CD4-positive, alpha-beta T cell treated with Interleukin-12 subunit alpha and Interleukin-12 subunit beta, for 1 hour (primary cell): ENCODE measurements at regions not wholly inside any gene's neighbourhood (a gene's known extent, or its start where the extent isn't known, plus 50 kb on each side); places are given as distances from the start of the nearest gene placed in this dataset.
"Not testable (repeated sequence)": the region's sequence is repeated elsewhere in the genome, so short reads cannot be mapped to it uniquely, and the experiment has no call there.

Experiments used
- DNase-seq: peaks from one replicate; pipeline ENCODE4 v3.0.0-alpha.2; 2020

DNA sequence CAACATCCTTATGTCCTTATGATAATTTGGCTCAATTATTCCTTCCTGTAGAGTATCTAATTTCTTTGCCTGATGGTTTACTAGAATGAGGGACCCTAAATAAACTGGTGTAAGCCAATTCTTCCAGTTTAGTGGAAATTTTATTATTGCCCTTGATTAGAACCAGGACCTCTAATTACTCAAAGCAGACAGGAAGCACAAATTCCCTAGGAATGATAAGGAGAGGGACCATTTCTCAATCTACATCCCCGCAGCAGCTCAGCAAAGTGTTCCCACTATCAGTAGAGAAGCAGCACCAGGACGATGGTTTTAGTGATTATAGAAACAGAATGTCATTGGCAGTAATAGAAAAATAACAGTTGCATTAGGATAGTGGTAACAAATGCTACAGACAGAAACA is 97.1 kb downstream of the PLPPR4 start:
- no peak for DNase-seq

DNA sequence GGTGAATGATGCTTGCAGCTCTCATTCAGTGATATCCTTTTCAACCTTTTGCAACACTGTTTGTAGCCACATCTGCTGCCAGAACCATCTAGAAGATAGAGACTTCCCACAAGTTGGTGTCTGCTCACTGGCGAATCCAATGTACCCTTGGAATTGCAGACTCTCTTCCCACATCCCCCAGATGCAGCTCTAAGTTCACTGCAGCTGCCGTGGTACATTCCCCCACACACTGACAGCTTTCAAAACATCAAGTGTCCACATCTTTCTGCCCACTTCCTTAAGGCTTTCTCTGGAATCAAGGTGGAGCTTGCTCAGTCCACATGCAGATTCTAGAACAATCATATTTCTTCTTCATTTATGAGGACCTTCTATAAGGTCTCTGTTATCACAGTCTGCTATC is 99.2 kb downstream of the PLPPR4 start:
- DNase-seq, result no peak

DNA sequence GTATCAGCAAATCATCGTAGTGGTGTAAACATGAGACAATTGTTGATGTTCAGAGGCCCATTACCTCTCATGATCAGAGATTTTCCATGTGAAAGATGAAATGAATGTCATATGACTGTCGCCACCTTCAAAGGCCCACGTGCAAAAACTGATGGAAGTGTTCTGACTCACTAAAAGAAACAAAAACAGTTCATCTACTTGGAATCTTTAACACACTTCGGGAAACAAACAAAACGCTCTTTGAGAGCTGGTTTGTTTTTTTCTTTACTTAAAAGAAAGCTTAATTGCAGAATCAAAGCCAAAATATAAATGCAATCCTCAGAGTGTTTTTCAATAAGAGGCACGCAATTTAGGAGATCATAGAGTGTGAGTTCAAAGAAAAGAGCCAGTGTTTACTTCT is 100.8 kb downstream of the PLPPR4 start:
- no peak for DNase-seq

DNA sequence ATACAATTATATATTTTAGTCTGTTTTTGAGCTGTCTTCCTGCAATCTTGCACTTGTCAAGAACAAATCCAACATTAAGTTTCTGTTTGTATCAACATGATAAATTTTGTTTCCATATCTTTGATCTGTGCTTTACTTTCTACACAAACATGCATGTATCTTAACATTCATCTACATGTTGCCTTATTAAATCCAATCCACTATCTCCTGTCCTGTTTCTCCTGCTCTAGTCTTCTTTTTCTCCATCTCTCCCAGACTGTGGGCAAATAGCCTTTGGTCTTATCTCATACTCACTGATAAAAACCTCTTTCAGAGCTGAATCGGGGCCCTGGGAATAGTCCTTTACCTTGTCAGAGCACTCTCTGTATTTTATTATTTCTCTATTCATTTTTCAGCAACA is 101.3 kb downstream of the PLPPR4 start:
- no peak for DNase-seq

DNA sequence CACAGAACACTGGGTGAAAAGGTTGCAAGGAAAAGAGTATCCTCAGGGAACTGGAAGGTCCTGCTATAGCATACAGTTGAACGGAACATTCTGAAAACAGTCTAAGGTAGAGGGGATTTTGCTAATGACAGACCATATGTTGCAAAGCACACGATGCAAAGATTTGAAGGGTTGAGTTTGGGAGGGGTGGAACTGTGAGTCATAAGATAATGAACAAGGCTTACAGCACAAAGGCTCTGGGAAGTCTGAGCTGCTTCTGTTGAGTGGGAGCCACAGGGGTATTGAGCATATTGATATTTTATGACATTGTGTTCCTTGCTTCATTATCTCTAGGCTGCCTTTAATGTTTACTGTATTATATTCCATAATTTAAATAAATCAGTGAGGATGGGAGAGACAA is 104.9 kb downstream of the PLPPR4 start:
- DNase-seq, result no peak

DNA sequence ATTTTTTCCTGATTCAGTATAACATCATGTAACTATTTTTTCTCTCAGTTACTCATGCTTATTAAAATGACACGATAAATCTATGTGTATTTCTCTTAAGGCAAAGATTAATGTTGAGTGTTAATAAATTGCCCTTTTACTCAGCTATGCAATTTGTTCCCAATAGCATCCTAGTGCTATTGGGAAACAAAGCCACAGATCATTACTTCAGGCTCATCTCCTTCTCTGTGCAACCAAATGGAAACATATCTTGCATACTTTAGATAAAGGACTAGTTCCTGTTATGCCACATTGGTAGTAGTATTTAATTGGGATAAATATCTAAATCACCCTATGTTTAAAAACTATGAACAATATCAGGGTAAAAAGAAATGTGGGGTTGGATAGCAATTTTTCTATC is 106.2 kb downstream of the PLPPR4 start:
- DNase-seq, result no peak

DNA sequence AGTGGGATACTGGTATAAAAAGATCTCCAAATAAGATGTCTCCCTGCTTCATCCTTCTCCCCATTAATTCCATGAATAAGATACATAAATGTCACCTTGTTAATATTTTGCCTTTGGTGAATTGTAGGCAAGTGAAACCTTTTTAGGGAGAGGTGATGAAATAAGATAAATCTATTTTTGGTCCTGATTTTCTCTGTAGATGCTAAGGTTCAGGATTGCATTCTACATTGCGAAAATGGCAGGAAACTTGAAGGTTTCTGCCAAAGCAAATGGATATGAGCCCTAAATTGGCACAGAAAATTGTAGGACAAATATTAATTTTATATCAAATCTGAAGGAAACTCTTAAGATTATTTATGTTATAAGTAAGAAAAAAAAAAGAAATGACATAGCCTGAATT is 107.1 kb downstream of the PLPPR4 start:
- DNase-seq, result no peak

DNA sequence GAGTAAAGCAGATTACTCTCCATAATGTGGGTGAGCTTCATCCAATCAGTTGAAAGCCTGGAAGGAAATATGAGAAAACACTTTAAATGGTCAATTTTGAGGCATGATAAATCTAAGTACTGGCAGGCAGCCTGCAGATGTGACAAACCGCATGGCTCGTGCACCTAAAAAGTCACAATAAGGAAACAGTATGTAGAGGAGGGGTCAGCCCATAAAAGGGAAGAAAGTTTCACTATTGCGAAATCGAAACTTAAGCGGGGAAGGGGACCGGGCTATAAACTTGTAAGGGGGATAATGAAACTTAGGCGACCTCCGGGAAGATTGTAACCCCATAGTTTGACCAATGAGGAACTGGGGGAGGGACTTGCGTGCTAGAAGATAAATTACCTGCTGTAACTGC is 109.8 kb downstream of the PLPPR4 start:
- DNase-seq, result no peak

DNA sequence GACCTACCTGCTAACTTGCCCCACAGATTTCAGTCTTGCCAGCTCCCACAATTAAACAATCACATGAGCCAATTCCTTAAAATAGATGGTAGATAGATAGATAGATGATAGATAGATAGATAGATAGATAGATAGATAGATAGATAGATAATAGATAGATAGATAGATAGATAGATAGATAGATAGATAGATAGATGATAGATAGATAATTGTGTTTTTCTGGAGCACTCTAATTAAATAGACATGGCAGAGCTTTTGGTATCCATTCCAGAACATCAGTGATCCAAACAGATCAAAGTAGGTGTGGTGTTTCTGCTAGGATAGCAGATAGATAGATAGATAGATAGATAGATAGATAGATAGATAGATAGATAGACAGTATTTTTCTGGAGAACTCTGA is 110.4 kb downstream of the PLPPR4 start:
- not testable (repeated sequence) for DNase-seq

DNA sequence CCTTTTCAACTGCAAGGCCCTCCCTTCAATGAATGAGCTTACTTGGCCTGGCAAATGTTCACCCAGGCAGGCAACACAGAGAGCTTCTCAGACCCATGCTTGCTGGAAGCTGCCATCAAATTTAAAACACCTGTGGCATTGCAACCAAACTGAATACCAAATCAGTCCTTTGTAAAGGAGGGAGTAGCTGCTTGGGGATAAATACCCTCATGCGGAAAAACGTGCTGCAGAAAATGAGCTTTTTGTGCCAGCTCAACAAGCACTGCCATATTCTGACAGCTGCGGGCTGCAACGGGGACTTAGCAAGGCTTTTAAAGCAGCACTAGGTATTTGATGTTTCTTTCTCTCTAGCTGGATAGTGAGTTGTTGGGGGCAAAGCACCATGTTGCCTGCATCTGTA is 119.7 kb downstream of the PLPPR4 start:
- no peak for DNase-seq

DNA sequence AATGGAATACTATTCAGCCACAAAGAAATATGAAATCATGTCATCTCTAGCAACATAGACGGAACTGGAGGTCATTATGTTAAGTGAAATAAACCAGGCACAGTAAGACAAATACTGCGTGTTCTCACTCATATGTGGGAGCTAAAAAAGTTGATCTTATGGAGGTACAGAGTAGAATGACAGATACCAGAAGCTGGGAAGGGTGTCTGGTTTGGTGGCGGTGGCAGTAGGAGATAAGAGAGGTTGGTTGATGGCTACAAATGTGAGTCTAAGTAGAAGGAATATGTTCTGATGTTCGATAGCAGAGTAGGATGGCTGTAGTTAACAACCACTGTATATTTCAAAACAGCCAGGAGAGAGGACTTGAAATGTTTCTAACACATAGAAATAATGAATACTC is 121.6 kb downstream of the PLPPR4 start:
- DNase-seq, result no peak

DNA sequence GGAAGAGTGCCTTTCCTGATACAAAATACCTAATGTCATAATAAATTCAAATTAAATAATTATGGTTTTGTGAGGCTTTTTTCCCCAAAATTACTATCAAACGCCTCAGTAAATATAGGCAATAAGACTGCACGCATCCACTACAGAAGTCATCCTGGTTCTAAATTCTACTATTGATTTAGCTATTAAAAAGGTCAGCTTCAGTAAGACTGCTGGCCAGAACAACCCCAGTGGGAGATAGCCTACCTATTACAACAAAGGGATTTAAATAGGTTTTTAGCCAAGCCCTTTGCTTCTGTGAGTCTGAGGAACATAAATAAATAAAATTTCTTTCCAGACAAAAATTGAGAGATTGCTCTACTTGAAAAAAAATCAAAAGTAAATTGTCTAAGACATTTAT is 132.1 kb downstream of the PLPPR4 start:
- no peak for DNase-seq

DNA sequence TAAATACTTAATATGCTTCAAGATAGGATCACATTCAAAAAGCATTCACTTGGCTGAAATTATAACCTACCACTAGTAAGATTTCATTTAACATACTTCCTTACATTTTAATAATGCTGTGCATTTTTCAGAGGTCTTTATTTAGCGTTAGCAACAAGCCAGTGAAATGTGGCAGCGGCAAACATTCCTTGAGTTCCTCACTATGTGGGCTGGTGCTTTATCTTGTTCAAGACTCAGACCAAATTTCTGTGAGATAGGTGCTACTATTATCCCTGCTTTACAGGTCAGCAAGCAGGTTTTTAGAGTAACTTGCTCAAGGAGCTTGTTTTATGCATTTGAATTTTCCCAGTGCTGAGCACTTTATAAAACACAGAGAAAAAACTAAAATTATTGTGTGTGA is 132.7 kb downstream of the PLPPR4 start:
- no peak for DNase-seq

DNA sequence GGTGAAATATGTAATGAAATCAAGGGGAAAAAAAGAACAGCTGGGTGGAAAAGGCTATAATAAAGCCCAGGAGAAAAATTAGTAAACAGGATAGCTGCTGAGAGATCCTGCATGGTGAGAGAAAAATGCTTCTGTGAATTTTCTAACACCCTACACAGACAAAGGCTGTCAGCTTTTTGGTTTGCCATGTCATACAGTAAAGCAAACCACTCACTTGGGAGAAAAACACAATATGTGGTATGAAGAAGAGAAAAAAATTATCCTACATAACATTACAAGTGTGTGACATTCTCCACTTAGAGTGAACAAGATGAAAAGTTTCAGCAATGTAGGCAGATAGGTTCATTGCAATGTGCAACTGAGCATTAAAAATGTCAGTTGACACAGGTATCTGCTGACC is 133.6 kb downstream of the PLPPR4 start:
- DNase-seq, result no peak

DNA sequence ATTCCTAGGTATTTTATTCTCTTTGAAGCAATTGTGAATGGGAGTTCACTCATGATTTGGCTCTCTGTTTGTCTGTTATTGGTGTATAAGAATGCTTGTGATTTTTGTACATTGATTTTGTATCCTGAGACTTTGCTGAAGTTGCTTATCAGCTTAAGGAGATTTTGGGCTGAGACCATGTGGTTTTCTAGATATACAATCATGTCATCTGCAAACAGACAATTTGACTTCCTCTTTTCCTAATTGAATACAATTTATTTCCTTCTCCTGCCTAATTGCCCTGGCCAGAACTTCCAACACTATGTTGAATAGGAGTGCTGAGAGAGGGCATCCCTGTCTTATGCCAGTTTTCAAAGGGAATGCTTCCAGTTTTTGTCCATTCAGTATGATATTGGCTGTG is 137.3 kb downstream of the PLPPR4 start:
- DNase-seq, result not testable (repeated sequence)

DNA sequence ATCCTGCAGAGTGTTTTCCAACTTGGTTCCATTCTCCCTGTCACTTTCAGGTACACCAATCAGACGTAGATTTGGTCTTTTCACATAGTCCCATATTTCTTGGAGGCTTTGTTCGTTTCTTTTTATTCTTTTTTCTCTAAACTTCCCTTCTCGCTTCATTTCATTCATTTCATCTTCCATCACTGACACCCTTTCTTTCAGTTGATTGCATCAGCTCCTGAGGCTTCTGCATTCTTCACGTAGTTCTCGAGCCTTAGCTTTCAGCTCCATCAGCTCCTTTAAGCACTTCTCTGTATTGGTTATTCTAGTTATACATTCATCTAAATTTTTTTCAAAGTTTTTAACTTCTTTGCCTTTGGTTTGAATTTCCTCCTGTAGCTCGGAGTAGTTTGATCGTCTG is 140.1 kb downstream of the PLPPR4 start:
- not testable (repeated sequence) for DNase-seq

DNA sequence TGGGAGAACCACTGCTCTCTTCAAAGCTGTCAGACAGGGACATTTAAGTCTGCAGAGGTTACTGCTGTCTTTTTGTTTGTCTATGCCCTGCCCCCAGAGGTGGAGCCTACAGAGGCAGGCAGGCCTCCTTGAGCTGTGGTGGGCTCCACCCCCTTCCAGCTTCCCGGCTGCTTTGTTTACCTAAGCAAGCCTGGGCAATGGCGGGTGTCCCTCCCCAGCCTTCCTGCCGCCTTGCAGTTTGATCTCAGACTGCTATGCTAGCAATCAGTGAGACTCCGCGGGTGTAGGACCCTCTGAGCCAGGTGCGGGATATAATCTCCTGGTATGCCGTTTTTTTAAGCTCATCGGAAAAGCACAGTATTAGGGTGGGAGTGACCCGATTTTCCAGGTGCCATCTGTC is 141.0 kb downstream of the PLPPR4 start:
- not testable (repeated sequence) for DNase-seq

DNA sequence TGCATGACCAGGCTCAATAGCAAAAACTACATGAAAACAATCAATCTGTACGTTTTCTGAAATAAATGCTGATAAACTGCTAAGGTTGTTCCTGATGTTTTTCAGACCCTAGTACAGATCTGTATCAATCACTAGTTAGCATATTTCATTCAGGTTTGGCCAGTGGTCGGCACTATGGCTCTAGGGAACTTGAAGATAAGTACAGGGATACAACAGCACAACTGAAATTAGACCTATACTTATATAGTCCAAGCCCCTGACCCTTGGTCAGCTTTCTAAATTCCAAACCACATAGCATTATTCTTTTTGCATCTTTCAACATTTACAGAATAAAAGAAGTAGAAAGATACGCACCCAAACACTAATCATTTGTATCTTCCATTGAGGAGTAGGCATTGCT is 142.7 kb downstream of the PLPPR4 start:
- no peak for DNase-seq

DNA sequence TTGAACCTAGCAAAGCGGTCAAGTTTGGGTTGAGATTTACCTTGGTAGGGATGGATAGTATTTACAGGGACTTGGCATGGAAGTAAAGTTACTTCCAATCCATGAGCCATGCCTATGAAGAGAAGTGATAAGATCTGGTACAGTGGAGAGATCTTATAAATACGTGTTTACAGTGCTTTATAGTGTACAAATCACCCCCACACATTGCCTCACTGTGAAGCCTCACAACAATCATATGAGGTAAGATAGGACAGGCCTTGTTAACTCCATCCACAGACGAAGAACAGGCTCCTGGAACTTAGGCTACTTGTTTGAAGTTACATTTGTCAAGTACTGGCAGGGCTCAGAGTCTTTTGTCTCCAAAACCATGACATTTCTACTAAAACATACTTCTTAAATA is 159.8 kb downstream of the PLPPR4 start:
- no peak for DNase-seq

DNA sequence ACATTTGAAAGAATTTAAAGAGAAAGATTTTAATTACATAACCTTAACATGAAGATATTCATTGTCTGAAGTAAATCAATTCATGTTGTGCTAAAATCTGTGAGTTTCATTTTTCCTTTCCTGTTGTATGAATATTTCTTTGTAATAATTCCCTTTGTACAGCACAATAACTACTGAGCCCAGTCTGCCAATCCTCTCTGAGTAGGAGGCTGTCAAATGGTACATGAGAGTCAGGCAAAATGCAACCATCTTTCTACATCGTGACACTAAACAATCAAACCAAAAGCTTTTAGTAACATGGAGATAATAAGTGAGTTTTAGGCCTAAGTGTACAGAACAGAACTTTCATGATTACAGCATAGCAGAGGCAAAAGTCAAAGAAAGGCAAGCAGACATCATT is 165.5 kb downstream of the PLPPR4 start:
- DNase-seq, result no peak

DNA sequence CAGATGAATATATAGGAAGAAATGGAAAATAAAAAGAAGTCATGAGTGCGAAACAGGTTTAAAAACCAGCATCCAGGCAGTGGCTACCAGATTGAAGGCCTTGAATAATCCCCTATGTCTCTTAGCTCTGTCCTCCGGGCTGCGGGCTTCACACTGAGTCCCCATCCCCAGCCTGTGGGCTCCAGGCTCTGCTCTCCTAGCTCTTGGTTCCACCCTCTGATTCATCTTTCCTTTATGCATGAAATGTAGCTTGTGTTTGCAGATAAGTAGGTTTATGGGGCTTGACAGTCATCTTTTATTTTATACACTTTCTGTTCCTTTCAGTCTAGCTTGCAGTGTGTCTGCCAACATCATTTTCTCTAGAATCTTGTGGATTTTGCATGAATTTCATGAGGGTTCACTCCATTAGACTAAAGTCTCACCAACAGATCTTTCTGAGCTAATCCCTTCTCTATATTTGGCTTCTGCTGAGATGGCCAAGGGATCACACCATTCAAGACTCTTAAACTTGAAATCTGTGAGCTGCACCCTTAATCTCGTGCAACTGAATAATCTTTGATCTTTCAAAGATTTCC is 174.5 kb downstream of the PLPPR4 start:
- no peak for DNase-seq

DNA sequence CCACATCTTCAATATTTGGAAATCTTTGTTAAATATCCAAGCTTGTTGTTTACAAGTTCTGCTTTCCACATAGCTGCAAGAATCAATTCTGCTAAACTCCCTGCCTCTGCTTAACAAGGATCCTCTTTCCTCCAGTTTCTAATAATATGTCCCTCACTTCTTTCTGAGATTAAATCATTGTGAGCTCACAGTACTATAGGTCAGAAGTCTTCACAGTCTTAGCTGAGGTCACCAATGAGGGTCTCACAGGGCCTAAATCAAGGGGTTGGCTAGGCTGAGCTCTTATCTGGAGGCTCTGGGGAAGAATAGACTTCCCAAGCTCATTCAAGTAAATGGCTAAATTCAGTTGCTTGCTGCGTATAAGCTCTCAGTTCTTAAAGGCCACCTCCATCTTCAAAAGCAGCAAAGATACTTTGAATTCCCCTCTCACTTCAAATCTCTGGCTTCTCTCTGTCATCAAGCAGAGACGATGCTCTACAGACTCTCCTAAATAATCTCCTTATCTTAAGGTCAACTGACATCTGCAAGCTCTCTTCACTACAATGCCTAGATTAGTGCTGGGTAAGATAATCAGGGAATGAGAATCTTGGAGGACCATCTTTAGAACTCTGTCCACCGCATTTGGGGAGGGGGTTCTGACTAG is 175.3 kb downstream of the PLPPR4 start:
- DNase-seq, result no peak

DNA sequence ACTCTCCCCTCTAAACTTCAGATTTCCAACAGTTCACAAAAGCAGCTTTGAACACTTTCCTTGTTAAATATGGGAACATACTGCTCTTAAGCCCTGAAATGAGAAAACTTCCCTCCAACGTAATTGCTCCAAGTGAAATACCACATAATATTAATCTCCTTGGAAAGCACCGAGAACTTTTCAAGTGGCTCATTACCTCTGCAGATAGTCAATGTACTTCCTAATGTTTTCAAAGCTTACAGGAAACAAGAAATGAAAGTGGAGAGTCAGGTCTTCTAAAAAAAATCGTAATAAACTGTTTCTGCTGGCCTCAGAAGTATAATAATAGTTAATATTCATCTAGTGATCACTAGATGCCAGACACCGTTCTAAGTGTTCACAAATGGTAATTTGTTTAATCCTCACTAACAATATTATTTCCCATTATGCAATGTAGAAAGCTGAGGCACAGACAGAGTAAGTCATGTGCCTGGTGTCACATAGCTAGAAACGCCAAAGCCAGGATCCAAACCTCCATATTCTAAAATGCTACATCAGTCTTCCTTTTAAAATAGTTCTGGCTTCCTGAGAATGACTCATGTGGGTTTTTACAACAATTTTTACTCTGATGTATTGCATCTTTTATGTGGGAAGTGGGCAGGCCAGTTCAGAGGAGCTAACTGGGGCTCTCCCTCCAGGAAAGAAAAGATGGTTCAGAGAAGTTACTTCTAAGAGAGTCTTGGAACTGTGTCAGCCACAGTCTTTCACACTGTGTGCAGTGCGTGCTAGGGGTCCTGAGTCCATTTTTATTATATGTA is 177.2 kb downstream of the PLPPR4 start:
- DNase-seq, result no peak

DNA sequence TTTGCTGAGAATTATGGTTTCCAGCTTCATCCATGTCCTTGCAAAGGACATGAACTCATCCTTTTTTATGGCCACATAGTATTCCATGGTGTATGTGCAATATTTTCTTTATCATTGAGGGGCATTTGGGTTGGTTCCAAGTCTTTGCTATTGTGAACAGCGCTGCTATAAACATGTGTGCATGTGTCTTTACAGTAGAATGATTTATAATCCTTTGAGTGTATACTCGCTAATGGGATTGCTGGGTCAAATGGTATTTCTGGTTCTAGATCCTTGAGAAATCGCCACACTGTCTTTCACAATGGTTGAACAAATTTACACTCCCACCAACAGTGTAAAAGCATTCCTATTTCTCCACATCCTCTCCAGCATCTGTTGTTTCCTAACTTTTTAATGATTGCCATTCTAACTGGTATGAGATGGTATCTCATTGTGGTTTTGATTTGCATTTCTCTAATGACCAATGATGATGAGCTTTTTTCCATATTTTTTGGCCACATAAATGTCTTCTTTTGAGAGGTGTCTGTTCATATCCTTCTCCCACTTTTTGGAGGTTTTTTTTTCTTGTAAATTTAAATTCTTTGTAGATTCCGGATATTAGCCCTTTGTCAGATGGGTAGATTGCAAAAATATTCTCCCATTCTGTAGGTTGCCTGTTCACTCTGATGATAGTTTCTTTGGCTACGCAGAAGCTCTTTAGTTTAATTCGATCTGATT is 180.1 kb downstream of the PLPPR4 start:
- not testable (repeated sequence) for DNase-seq
